HG03066 (cell line): ENCODE measurements at regions not wholly inside any gene's neighbourhood (a gene's known extent, or its start where the extent isn't known, plus 50 kb on each side); places are given as distances from the start of the nearest gene placed in this dataset.

Source experiments
- ATAC-seq: cut with Tn5 transposase; IDR thresholded peaks from one replicate; pipeline ENCODE4 v1.9.1; 2021; ENCODE audit warnings: low read depth; ENCODE audit not compliant: unreplicated experiment

DNA sequence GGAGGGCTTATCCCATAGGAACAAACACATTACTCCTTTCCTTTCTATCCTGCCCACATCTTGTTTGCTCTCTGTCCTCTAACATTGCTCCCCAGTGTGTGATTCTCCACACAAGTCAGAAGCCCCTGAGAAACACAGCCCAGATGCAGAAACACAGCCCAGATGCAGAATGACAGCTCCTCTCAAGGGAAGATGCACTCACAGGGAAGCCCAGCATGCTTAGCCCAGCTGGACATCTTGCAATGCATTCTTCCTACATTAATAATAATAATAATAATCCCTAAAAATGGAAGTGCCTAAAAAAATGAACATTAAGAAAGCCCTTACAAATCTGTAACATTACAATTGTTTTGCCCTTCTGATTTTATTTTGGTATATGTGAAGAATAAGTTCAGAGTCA is 172.1 kb downstream of the CBLN2 start:
- ATAC-seq = no peak

- ATAC-seq = no peak
Observed at GRCh38 chr18:72368308-72368707, 175.8 kb downstream of the CBLN2 start.

- ATAC-seq = no peak
Observed at GRCh38 chr18:72360634-72361033, 183.5 kb downstream of the CBLN2 start.

GRCh38 chr18:72342933-72343332 is 201.2 kb downstream of the CBLN2 start:
- ATAC-seq = no peak

DNA sequence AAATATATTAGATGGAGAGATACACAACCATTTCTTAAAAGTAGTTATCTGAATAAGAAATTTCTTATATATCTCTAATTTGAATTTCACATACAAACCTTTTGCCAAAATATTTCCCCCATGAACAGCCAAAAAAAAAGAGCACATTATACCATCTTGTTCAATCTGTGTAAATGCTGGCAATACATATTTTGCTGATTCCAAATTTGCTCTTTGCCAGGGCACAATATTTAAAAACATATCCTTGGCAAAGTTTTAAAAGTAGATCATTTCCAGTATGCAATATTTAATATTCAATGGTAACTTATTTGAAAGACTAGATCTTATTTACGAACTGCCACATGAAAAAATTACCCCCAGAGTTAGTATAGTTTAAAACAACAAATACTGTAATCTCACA is 204.2 kb downstream of the CBLN2 start:
- ATAC-seq = no peak

- ATAC-seq = no peak
Observed at GRCh38 chr18:72336786-72337185, 207.4 kb downstream of the CBLN2 start.

DNA sequence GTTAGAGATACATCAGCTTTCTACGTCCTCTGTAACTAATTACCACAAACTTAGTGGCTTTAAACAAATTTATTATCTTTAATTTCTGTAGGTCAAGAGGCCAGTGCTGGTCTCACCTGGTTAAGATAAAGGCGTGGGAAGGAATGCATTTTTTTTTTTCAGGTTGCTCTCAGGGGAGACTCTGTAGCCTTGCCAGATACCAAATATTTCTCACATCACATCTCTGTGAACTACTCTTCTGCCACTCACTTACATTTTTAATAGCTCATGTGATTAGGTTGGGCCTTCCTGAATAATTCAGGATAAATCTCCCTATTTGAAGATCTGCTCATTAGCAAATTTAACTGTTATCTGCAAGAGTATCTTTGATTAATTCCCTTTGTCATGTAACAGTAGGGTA is 214.6 kb downstream of the CBLN2 start:
- no peak for ATAC-seq

- no peak for ATAC-seq
Observed at GRCh38 chr18:72325307-72325706, 218.8 kb downstream of the CBLN2 start.

DNA sequence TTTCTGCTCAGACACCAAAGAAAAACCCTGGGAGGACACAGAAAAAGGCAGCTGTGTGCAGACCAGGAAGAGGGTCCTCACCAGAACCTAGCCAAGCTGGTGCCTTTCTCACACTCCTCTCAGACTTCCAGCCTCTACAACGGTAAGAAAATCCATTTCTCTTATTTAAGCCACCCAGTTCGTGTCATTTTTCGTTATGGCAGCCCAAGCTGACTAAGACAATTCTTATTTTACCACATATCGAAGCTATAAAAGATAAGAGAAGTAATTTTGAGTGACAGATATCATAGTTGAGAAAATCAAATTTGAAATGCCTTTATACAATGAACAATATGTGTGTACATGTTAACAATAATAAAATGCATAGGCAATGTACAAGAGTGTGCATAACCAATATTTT is 219.5 kb downstream of the CBLN2 start:
- no peak for ATAC-seq

- no peak for ATAC-seq
Observed at GRCh38 chr18:72316497-72316896, 227.6 kb downstream of the CBLN2 start.

GRCh38 chr18:72283148-72283925 is 260.8 kb downstream of the CBLN2 start:
- no peak for ATAC-seq

GRCh38 chr18:72273025-72273424 is 271.1 kb downstream of the CBLN2 start:
- ATAC-seq = no peak

- ATAC-seq = no peak
Observed at GRCh38 chr18:72261590-72261989, 282.6 kb downstream of the CBLN2 start.

GRCh38 chr18:72246076-72246475 is 298.1 kb downstream of the CBLN2 start:
- ATAC-seq = no peak

GRCh38 chr18:72235422-72235821 is 308.7 kb downstream of the CBLN2 start:
- ATAC-seq = no peak

- ATAC-seq = no peak
Observed at GRCh38 chr18:72233106-72233505, 311.0 kb downstream of the CBLN2 start.

DNA sequence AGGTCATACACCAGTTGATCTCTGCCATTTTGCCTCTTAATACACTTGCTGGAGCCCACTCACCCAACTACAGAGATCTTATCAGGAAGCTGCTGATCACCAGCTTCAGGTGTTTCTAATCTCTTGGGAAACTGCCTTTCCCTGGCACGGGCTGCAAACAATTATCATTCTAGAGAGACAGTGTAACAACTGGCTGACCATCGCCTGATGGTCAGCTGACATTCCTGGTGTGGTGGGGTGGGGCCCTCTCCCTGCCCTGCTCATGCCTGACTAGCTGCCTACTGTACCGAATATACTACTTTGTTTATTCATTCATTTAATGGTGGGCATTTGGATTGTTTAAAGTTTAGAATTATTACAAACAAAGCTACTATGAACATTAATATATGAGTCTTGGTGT is 311.5 kb downstream of the CBLN2 start:
- no peak for ATAC-seq

- ATAC-seq = no peak
Observed at GRCh38 chr18:72225958-72226357, 318.2 kb downstream of the CBLN2 start.

- no peak for ATAC-seq
Observed at GRCh38 chr18:72223733-72224132, 320.4 kb downstream of the CBLN2 start.

DNA sequence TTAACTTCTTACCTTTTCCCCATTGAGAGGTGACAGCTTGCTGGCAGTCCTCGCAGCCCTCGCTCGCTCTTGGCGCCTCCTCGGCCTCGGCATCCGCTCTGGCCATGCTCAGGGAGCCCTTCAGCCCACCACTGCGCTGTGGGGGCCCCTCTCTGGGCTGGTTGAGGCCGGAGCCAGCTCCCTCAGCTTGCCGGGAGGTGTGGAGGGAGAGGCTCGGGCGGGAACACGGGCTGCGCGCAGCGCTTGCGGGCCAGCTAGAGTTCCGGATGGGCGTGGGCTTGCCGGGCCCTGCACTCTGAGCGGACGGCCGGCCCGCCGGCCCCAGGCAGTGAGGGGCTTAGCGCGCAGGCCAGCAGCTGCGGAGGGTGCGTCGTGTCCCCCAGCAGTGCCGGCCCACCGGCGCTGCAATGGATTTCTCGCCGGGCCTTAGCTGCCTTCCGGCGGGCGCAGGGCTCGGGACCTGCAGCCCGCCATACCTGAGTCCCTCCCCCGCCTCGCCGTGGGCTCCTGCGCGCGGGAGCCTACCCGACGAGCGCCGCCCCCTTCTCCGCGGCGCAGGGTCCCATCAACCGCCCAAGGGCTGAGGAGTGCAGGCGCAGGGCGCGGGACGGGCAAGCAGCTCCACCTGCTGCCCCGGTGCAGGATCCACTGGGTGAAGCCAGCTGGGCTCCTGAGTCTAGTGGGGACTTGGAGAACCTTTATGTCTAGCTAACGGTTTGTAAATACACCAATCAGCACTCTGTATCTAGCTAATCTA is 335.0 kb downstream of the CBLN2 start:
- ATAC-seq = no peak

GRCh38 chr18:72207280-72207679 is 336.9 kb downstream of the CBLN2 start:
- ATAC-seq = no peak

DNA sequence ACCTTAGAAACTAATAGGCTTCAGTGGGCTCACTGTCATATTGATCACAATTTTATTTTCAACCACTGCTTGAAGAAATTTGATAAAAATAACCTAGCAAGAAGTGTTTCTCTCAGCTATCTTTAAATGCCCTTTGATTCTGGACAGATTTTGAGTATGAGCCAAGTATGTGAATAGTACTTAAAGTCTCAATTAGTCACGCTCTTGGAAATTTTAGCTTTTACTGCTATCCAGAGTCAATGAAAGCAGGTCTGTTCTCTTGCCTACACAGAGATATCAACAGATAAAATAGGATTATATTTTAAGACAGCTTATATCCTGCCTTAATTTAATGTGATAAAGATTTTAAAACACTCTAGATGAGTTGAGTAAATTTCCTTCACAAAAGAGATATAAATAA is 337.3 kb downstream of the CBLN2 start:
- no peak for ATAC-seq
